Activated T-cell treated with anti-CD3 and anti-CD28 coated beads for 48 hours (primary cell): ENCODE measurements at regions not wholly inside any gene's neighbourhood (a gene's known extent, or its start where the extent isn't known, plus 50 kb on each side); places are given as distances from the start of the nearest gene placed in this dataset.
A peak's percentile ranks its signal among the peaks of the same experiment; 100 is the strongest.

Experiments
- DNase-seq: peaks from one replicate; pipeline ENCODE4 v3.0.0-alpha.2; 2020; ENCODE audit warnings: low read depth

GRCh38 chr2:100742277-100743254 lies 77.4 kb upstream of the NPAS2 start:
- no peak for DNase-seq

DNA sequence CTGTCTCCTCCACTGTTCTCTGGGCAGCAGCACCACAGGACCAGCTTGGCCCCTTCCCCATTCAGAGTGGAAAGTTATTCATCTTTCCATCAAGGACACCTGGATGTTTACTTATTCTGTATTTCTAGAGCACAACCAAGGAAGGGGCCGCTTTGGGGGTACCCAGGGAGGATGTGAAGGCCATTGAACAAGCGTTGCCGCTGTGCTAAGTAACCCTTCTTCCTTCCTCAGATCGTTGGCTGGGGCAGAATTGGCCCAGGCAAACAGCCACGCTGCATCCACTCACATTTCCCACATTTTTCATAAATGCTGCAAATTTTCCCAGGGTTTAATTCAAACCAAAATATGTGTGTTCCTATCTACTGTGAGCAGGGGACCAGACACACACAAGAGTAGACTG lies 76.2 kb upstream of the NPAS2 start:
- DNase-seq = no peak

DNA sequence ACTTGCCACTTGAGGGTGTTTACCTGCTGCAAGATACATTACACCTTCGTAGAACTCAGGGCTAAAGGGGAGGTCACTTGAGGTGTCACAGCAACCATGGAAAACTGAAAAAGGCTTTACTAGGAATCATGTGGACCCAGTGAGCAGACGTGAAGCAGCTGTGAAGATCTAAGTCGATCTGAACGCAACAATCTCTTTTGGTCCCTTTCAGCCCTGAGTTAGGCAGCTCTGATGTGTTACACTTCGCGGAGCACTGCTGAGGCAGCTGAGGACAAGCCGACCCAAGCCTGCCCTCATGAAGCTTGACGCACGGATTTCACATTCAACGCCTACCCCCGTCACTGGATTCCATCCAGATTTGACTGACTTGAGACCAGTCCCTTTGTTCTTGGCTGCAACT lies 75.8 kb upstream of the NPAS2 start:
- DNase-seq = no peak

GRCh38 chr2:100744589-100744988 lies 75.3 kb upstream of the NPAS2 start:
- no peak for DNase-seq

DNA sequence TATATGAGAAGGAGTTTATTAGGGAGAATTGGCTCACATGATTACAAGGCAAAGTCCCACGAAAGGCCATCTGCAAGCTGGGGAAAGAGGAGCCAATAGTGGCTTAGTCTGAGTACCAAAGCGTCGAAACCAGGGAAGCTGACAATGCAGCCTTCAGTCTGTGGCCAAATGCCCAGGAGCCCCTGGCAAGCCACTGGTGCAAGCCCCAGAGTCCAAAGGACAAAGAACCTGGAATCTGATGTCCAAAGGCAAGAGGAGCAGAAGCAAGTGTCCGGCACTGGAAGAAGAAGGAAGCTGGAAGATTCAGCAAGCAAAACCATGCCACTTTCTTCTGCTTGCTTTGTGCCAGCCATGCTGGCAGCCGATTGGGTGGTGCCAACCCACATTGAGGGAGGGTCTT lies 74.3 kb upstream of the NPAS2 start:
- DNase-seq = no peak

- no peak for DNase-seq
These were observed 72.4 kb upstream of the NPAS2 start for GRCh38 chr2:100747551-100747950.

DNA sequence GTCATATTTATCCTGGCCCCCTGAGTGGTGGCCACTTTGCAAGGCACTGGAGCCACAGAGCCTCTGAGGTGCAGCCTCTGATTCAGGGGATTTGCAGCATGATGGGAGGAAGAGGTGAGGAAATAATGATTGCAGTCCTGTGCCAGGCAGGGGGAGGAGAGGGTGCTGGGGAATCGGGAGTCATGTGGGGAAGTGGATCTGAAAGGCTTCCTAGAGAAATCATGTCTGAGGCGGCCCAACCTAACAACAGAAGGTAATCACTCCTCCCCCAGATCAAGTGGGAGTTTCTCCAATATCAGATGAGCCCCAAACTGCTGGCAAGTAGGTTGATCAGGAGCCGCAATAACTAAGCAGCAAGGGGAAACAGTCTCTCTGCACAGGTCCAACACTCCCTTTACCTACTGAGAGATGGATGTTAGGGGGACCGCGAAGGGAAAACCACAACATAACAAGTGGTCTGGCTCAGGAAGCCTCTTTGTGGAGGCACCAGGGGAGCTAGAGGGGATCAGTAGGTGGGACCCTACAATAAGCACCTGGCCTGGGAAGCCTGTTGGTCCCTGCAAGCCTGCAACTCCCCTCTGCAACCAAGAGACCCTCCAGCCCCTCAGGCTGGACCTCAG lies 71.8 kb upstream of the NPAS2 start:
- DNase-seq = no peak

DNA sequence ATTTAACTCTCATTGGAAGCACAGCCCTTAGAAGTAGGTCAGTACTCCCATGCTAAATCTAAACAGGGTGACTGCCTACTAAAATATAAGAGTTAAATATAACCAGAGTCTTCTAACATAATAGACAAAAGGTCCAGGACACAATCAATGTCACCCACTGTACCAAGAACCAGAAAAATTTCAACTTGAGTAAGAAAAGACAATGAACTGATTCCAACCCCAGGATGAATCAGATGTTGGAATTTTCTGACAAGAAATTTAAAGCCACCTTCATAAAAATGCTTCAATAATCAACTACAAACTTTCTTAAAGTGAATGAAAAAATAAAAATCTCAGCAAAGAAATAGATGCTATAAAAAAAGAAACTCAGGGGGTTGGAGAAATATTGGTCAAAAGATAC lies 71.3 kb upstream of the NPAS2 start:
- no peak for DNase-seq

DNA sequence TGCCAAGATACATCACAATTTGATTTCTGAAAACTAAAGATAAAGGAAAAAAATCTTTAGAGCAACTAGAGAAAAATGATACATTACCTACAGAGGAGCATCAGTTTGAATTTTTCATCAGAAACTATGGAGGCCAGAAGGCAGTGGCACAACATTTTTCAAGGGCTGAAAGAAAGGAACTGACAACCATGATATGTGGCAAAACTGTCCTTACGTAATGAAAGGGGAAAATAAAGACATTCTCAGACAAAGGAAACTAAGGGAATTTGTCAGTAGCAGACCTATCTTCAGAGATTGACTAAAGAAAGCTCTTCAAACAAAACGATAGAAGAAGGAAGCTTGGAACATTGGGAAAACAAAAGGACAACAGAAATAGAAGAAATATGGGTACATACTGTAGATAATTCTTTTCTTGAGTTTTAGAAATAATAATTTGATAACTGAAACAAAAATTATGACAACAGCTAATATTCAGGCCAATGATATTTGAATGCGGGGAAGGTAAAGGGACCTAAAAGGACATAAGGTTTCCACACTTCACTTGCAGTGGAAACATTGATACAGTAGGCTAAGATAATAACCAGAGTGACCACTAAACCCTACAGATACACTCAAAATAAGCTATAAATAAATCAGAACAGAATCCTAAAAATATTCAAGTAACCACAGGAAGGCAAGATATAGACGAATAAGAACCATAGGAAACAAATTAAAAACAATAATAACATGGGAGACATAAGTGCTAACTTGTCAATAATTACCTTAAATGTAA lies 70.0 kb upstream of the NPAS2 start:
- no peak for DNase-seq

- peak; percentile 15 for DNase-seq
These were observed 67.9 kb upstream of the NPAS2 start for GRCh38 chr2:100751871-100752625.

GRCh38 chr2:100752628-100753333 lies 67.2 kb upstream of the NPAS2 start:
- no peak for DNase-seq

DNA sequence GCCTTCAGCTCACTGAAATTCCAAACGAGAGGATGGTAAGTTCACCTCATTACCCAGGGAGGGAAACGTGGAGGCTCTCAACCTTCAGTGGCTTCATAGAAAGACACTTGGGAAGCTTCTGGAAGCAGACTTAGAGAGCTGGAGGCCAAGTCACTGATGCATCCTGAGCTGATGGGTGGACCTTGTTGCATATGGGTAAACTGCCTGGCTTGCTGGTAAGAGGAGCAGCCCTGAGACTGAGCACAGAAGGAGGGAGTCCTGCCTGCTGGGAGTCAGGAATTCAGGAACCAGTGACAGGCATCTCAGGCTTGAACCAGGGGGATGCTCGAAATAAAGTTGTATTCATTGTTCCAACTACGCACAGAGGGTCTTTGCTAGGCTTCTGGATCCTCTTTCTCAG lies 66.5 kb upstream of the NPAS2 start:
- no peak for DNase-seq

DNA sequence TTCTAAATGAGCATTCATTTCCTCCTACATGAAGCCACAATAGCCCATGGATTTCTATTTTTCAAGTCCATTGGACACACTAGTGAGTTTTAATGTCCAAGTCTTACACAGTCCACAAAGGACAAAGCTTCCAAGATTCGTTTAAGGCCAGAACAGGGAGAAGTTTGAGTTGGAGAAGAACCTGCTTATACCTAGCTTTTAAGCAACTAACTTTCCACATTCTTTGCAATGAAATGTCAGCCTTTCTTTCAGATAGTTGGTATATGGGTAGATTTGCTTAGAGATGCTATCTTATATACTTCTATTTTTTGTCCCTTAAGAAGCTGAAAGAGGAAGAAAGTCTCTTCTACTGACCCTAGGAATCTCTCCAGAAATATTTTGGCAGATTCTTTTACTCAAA lies 66.1 kb upstream of the NPAS2 start:
- no peak for DNase-seq

- no peak for DNase-seq
These were observed 65.0 kb upstream of the NPAS2 start for GRCh38 chr2:100754951-100755350.

- no peak for DNase-seq
These were observed 64.5 kb upstream of the NPAS2 start for GRCh38 chr2:100755441-100755840.

DNA sequence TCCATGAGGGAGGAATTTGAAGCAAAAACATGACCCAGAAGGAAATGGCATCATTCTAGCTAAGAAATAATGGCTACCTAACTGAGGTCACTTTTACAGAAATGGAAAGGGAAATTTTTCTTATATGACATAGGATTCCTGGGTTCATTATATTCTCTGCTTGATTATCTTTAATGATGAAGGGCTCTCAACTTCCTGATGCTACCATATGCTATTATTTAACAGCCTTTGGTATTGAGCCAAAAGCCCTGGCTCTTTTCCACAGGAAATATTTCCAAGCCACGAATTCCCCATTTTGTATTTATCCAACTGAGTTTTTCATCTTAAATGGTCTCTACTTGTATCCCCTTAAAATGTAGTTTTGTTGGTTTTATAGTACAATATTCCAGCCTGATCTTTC lies 63.2 kb upstream of the NPAS2 start:
- no peak for DNase-seq

- DNase-seq = no peak
These were observed 62.1 kb upstream of the NPAS2 start for GRCh38 chr2:100757621-100758394.

DNA sequence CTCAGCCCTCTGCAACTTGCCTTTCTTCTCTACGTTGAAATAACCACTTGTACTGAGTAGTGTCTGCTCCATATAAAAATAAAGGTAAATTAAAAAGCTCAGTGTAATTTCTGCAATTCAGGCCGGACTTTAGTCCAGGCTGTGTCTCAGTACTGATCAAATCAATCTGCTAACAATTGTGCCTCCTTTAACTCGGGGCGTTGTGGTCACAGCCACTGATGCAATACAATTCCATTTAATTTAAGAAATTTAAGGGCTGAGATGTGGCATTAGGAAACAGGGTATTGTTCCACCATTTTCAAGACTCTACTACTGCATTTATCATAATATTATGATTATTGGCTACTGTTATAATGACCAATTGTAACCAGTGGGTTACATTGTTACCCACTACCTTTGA lies 60.0 kb upstream of the NPAS2 start:
- DNase-seq = no peak

- DNase-seq = no peak
These were observed 58.6 kb upstream of the NPAS2 start for GRCh38 chr2:100761365-100761764.

DNA sequence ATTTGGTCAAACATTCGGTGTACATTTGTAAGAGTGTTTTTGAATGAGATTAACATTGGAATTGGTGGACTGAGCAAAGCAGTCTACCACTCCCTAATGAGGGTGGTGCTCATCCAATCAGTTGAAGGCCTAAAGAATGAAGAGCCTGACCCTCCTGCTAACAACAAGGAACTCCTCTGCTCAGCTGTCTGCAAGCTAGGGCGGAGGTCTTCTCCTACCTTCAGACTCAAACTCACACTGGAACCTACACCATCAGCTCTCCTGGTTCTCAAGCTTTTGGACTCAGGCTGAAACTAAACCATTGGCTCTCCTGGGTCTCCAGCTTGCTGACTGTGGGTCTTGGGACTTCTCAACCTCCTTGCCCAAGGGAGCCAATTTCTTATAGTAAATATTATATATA lies 55.5 kb upstream of the NPAS2 start:
- no peak for DNase-seq

- DNase-seq = no peak
These were observed 54.5 kb upstream of the NPAS2 start for GRCh38 chr2:100765481-100765880.
